H1 (cell line): ENCODE measurements at regions not wholly inside any gene's neighbourhood (a gene's known extent, or its start where the extent isn't known, plus 50 kb on each side); places are given as distances from the start of the nearest gene placed in this dataset.

Source experiments
- TF ChIP-seq, protein P1 (sequence below): fragments of 300-600 bp; sonication (generic); IDR thresholded peaks from 2 replicates; pipeline ENCODE4 v1.7.1; 2012; ENCODE audit warnings: low read length, moderate library complexity, mild to moderate bottlenecking, inconsistent platforms; ENCODE audit not compliant: insufficient replicate concordance

DNA sequence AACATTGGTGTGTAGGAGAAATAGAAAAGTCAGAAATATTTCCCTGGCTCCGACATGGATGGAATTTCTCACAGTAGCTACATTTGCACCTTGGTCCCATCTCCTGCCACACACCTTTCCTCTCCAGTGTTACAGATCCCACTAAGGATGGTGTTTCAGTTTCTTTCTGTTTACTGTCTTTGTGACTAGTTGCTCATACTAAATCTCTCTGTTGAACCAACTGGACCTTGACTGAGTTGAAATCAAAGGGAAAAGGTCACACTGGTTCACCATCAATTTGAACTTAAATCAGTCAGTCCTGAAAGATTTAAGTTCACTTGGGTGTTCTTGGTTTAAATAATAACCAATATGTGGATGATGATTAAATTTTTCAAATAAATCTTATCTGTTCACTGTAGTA lies 754.2 kb downstream of the OTOL1 start (continued):
- TF ChIP-seq, protein P1, sequence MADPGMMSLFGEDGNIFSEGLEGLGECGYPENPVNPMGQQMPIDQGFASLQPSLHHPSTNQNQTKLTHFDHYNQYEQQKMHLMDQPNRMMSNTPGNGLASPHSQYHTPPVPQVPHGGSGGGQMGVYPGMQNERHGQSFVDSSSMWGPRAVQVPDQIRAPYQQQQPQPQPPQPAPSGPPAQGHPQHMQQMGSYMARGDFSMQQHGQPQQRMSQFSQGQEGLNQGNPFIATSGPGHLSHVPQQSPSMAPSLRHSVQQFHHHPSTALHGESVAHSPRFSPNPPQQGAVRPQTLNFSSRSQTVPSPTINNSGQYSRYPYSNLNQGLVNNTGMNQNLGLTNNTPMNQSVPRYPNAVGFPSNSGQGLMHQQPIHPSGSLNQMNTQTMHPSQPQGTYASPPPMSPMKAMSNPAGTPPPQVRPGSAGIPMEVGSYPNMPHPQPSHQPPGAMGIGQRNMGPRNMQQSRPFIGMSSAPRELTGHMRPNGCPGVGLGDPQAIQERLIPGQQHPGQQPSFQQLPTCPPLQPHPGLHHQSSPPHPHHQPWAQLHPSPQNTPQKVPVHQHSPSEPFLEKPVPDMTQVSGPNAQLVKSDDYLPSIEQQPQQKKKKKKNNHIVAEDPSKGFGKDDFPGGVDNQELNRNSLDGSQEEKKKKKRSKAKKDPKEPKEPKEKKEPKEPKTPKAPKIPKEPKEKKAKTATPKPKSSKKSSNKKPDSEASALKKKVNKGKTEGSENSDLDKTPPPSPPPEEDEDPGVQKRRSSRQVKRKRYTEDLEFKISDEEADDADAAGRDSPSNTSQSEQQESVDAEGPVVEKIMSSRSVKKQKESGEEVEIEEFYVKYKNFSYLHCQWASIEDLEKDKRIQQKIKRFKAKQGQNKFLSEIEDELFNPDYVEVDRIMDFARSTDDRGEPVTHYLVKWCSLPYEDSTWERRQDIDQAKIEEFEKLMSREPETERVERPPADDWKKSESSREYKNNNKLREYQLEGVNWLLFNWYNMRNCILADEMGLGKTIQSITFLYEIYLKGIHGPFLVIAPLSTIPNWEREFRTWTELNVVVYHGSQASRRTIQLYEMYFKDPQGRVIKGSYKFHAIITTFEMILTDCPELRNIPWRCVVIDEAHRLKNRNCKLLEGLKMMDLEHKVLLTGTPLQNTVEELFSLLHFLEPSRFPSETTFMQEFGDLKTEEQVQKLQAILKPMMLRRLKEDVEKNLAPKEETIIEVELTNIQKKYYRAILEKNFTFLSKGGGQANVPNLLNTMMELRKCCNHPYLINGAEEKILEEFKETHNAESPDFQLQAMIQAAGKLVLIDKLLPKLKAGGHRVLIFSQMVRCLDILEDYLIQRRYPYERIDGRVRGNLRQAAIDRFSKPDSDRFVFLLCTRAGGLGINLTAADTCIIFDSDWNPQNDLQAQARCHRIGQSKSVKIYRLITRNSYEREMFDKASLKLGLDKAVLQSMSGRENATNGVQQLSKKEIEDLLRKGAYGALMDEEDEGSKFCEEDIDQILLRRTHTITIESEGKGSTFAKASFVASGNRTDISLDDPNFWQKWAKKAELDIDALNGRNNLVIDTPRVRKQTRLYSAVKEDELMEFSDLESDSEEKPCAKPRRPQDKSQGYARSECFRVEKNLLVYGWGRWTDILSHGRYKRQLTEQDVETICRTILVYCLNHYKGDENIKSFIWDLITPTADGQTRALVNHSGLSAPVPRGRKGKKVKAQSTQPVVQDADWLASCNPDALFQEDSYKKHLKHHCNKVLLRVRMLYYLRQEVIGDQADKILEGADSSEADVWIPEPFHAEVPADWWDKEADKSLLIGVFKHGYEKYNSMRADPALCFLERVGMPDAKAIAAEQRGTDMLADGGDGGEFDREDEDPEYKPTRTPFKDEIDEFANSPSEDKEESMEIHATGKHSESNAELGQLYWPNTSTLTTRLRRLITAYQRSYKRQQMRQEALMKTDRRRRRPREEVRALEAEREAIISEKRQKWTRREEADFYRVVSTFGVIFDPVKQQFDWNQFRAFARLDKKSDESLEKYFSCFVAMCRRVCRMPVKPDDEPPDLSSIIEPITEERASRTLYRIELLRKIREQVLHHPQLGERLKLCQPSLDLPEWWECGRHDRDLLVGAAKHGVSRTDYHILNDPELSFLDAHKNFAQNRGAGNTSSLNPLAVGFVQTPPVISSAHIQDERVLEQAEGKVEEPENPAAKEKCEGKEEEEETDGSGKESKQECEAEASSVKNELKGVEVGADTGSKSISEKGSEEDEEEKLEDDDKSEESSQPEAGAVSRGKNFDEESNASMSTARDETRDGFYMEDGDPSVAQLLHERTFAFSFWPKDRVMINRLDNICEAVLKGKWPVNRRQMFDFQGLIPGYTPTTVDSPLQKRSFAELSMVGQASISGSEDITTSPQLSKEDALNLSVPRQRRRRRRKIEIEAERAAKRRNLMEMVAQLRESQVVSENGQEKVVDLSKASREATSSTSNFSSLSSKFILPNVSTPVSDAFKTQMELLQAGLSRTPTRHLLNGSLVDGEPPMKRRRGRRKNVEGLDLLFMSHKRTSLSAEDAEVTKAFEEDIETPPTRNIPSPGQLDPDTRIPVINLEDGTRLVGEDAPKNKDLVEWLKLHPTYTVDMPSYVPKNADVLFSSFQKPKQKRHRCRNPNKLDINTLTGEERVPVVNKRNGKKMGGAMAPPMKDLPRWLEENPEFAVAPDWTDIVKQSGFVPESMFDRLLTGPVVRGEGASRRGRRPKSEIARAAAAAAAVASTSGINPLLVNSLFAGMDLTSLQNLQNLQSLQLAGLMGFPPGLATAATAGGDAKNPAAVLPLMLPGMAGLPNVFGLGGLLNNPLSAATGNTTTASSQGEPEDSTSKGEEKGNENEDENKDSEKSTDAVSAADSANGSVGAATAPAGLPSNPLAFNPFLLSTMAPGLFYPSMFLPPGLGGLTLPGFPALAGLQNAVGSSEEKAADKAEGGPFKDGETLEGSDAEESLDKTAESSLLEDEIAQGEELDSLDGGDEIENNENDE: no peak
